ENCODE measurements at regions not wholly inside any gene's neighbourhood (a gene's known extent, or its start where the extent isn't known, plus 50 kb on each side); places are given as distances from the start of the nearest gene placed in this dataset.

DNA sequence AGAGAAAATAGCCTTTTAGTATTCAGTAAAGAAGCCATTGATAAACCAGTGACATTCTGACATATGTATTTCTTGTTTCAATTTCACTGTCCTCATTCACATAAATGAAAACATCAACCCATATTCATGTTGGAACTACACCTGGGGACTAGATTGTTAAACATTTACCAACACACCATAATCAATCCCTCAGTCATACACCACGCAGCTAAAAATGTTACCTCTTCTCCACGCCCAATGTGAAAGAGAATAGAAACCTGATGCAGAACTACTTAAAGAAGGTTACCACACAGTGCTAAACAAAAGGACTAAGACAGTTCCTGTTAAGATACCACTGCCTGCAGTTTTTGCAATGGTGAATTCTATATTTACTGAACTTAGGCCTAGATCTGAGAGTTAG lies 518.9 kb downstream of the PRELID2 start:
- Histone ChIP-seq H3K79me2 (ENCODE audit: low read depth) (no peaks in the 10 kb centered on the region), H3F3A (ENCODE audit: insufficient read depth, low read depth) (no peaks in the 10 kb centered on the region), H3K27me3 (ENCODE audit: insufficient read depth, low read depth) (no peaks in the 10 kb centered on the region), H3K27ac (no peak overlapping the region), H3K4me1 (replicated peaks; ENCODE audit: insufficient read depth) (no peaks in the 10 kb centered on the region), H3K4me3 (no peak overlapping the region), H4K20me1 (ENCODE audit: insufficient read depth) (no peaks in the 10 kb centered on the region), H3K36me3 (ENCODE audit: low read depth) (no peaks in the 10 kb centered on the region), H3K4me2 (no peak overlapping the region), H3K9me3 (ENCODE audit: insufficient read depth, low read depth) (no peaks in the 10 kb centered on the region), H3K9me2 (ENCODE audit: insufficient read depth) (no peaks in the 10 kb centered on the region), H2AFZ (no peak overlapping the region)
- ChIA-PET POLR2A (ENCODE audit: unreplicated experiment) (no interaction called here), CTCF (no interaction called here)
- BruUV-seq (replicated peaks), result no TSS peak
- no peak for DNase-seq
- TF ChIP-seq EZH2 (IDR thresholded peaks at IDR 0.05; ENCODE audit: low read depth), result no peak
- TF ChIP-seq, protein P1, sequence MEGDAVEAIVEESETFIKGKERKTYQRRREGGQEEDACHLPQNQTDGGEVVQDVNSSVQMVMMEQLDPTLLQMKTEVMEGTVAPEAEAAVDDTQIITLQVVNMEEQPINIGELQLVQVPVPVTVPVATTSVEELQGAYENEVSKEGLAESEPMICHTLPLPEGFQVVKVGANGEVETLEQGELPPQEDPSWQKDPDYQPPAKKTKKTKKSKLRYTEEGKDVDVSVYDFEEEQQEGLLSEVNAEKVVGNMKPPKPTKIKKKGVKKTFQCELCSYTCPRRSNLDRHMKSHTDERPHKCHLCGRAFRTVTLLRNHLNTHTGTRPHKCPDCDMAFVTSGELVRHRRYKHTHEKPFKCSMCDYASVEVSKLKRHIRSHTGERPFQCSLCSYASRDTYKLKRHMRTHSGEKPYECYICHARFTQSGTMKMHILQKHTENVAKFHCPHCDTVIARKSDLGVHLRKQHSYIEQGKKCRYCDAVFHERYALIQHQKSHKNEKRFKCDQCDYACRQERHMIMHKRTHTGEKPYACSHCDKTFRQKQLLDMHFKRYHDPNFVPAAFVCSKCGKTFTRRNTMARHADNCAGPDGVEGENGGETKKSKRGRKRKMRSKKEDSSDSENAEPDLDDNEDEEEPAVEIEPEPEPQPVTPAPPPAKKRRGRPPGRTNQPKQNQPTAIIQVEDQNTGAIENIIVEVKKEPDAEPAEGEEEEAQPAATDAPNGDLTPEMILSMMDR (conservative IDR thresholded peaks at IDR 0.05), result no peak
- intact Hi-C loops (cut with micrococcal nuclease; ENCODE audit: unreplicated experiment), result no loop called here

DNA sequence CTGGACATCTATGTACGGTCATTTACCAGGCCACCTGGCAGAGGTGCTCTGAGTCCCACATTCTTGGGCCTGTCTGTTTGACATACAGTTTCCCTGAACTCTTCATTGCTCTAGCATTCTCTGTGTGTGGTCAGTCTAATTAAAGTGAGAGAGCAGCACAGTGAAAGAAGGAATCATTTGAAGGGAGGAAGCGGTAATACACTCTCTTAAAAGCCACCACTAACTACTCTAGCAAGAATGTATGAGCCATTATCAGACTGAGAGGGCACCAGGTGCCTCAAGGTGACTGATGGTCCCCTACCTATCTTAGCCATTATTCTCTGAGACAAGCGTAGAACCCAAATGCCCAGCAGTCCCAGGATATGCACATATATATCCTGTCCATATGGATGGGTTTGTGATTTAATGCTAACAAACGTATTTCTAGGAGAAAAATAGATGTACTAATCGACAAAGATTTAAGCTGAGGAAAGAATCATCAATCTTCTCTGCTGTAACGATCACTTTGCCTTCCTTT lies 527.2 kb downstream of the PRELID2 start:
- DNase-seq, result no peak
- no peaks in the 10 kb centered on the region for H3K27me3 ChIP-seq (ENCODE audit: insufficient read depth, low read depth)
- TF ChIP-seq EZH2 (IDR thresholded peaks at IDR 0.05; ENCODE audit: low read depth), result no peak
- TF ChIP-seq, protein P1 (conservative IDR thresholded peaks at IDR 0.05), result no peak
- H3K36me3 ChIP-seq (ENCODE audit: low read depth), result no peaks in the 10 kb centered on the region
- no peaks in the 10 kb centered on the region for H3K9me2 ChIP-seq (ENCODE audit: insufficient read depth)
- ChIA-PET POLR2A (ENCODE audit: unreplicated experiment) (no interaction called here), CTCF (no interaction called here)
- no peak overlapping the region for H2AFZ ChIP-seq
- no TSS peak for BruUV-seq (replicated peaks)
- no peak overlapping the region for H3K27ac ChIP-seq
- H3F3A ChIP-seq (ENCODE audit: insufficient read depth, low read depth), result no peaks in the 10 kb centered on the region
- H4K20me1 ChIP-seq (ENCODE audit: insufficient read depth), result no peaks in the 10 kb centered on the region
- no peak overlapping the region for H3K4me2 ChIP-seq
- no peak overlapping the region for H3K4me3 ChIP-seq
- H3K79me2 ChIP-seq (ENCODE audit: low read depth), result no peaks in the 10 kb centered on the region
- no peaks in the 10 kb centered on the region for H3K4me1 ChIP-seq (replicated peaks; ENCODE audit: insufficient read depth)
- intact Hi-C loops (cut with micrococcal nuclease; ENCODE audit: unreplicated experiment), result no loop called here
- no peaks in the 10 kb centered on the region for H3K9me3 ChIP-seq (ENCODE audit: insufficient read depth, low read depth)

DNA sequence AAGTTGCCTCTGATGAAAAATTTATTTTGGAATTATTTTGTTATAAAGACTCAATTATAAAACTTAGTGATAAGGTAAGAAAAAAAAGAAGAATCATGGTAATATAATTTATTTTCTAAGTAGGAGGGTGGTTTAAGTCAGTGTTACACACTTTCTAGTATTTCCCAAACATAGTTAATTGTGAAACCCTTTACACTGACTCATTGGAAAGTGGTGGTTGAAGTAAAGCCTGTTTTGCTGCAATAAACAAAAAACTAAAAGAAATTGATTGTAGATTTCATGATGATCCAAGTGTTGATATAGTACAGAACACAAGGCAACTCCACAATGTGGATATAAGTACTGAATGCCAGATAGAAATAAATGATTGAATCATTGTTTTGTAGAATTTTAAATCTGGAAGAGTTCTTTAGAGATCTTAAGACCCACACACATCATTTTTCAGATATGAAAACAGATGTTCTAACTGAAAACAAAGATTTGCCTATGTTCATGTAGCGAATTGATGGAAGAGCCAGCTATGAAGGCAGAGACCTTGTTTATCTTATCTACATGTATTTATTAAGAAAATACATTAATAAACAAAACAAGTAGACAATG lies 539.8 kb downstream of the PRELID2 start:
- Histone ChIP-seq H3K4me2 (no peak overlapping the region), H3K4me1 (replicated peaks; ENCODE audit: insufficient read depth) (no peaks in the 10 kb centered on the region), H3K27me3 (ENCODE audit: insufficient read depth, low read depth) (no peaks in the 10 kb centered on the region), H3K27ac (no peak overlapping the region), H3K79me2 (ENCODE audit: low read depth) (no peaks in the 10 kb centered on the region), H4K20me1 (ENCODE audit: insufficient read depth) (no peaks in the 10 kb centered on the region), H3F3A (ENCODE audit: insufficient read depth, low read depth) (no peaks in the 10 kb centered on the region), H3K9me3 (ENCODE audit: insufficient read depth, low read depth) (no peaks in the 10 kb centered on the region), H3K4me3 (no peak overlapping the region), H2AFZ (no peak overlapping the region), H3K9me2 (ENCODE audit: insufficient read depth) (no peaks in the 10 kb centered on the region), H3K36me3 (ENCODE audit: low read depth) (no peaks in the 10 kb centered on the region)
- POLR2A ChIA-PET (ENCODE audit: unreplicated experiment), result no interaction called here
- no TSS peak for BruUV-seq (replicated peaks)
- no peak for DNase-seq
- CTCF ChIA-PET, result no interaction called here
- TF ChIP-seq, protein P1 (conservative IDR thresholded peaks at IDR 0.05), result no peak
- TF ChIP-seq EZH2 (IDR thresholded peaks at IDR 0.05; ENCODE audit: low read depth), result no peak
- intact Hi-C loops (cut with micrococcal nuclease; ENCODE audit: unreplicated experiment), result no loop called here
